Stimulated activated CD4-positive, alpha-beta T cell treated with anti-CD3 and anti-CD28 coated beads, Interleukin-2, amount 100 ng/mL, for 48 hours (primary cell): ENCODE measurements at regions not wholly inside any gene's neighbourhood (a gene's known extent, or its start where the extent isn't known, plus 50 kb on each side); places are given as distances from the start of the nearest gene placed in this dataset.
"Not testable (repeated sequence)": the region's sequence is repeated elsewhere in the genome, so short reads cannot be mapped to it uniquely, and the experiment has no call there.

Experiments used
- DNase-seq, 2 donors: peaks; one replicate each; pipeline ENCODE4 v3.0.0-alpha.2; 2020

- DNase-seq = no peak
Measured at GRCh38 chr1:192862271-192862670, 53.4 kb downstream of the RGS2 start.

- DNase-seq = no peak
Measured at GRCh38 chr1:192866241-192866868, 57.5 kb downstream of the RGS2 start.

DNA sequence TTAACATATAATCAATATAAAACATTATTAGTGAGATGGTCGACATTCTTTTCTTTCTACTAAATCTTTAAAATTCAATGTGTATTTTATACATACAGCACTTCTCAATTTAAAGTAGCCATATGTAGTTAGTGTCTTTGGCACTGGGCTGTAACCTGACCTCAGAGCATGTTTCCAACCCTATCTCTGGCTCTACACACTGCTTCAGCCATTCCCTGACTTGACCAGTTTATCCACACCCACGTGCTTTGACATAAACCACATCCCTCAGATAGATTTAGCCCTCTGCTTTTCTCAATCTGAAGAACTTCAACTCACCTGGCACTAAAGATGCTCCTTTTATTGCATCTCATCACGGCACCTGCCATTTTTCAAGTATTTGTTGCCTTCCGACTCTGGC is 58.3 kb downstream of the RGS2 start:
- no peak for DNase-seq

- DNase-seq = no peak
Measured at GRCh38 chr1:192869308-192869940, 60.6 kb downstream of the RGS2 start.

- no peak for DNase-seq
Measured at GRCh38 chr1:192872010-192872409, 63.2 kb downstream of the RGS2 start.

DNA sequence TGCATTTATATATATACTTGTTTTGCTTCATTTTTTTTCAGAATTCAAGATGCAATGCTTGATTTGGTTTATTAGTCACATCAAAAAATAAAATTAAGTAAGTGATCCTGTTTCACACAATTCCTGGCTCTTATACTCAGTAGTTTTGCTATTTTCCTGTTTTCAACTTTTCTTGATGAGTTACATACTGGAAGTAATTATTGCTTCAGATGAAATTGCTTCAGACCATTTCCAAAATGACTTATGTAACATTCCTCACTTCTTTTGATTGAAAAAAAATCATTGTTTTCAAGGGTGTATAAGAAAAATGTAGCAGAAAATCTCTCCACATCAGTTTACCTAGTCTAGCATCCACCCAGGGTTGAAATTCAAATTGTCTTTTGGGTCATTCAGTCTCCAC is 65.0 kb downstream of the RGS2 start:
- DNase-seq = no peak

GRCh38 chr1:192876633-192877032 is 67.8 kb downstream of the RGS2 start:
- DNase-seq = no peak

- no peak for DNase-seq
Measured at GRCh38 chr1:192877283-192877886, 68.5 kb downstream of the RGS2 start.

DNA sequence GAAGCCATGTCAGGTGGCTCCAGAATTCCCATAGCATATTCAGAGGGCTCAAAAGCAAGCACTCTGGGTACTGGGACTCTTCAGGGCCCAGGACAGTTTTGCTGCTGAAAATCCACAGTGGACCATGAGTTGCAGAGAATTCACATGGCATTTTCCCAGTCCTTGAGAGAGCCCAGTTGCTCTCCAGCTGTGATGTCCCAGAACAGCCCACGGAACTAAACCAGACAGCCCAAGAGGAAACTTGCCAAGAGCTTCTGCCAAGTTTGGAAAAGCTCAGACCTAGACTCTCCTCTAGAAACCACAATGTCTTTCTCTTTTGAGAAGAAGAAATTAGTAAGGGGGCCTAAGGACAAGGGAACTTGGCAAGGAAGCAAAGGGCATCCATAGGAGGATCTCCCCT is 69.4 kb downstream of the RGS2 start:
- DNase-seq = no peak

DNA sequence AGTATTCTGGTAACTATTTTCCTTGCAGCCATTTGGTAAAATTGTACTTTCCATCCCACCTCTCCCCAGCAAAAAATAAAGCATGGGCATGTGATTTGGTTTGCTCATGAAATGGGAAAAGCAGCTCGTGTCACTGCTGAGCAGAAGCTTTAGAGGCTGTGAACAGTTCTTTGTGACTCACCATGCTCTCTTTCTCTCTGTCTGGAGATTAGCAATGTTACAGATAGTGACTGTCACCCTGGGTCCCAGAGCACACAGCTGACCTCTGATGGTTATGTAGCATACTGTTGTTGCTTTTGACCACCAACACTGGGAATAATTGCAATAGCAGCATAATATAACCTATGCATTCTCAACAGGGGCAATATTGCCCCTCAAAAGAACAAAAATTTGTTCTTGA is 70.6 kb downstream of the RGS2 start:
- no peak for DNase-seq

DNA sequence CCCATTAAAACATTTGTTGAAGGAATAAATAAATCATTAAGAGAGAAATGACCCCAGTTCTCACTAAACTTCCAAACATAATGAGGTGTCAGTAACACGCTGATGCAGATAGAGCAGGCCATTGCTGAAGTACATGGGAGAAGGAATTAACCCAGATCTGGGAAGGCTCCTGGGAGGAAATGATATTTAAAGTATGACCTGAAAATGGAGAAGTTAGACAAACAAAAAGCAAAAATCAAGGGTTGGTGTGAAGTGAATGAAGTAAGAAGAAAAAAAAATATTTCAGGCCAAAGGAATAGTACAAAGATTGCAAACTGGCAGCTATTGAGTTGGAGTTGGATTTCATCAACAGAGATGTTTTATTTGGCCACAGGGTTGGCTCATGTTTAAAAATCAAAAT is 71.4 kb downstream of the RGS2 start:
- no peak for DNase-seq

DNA sequence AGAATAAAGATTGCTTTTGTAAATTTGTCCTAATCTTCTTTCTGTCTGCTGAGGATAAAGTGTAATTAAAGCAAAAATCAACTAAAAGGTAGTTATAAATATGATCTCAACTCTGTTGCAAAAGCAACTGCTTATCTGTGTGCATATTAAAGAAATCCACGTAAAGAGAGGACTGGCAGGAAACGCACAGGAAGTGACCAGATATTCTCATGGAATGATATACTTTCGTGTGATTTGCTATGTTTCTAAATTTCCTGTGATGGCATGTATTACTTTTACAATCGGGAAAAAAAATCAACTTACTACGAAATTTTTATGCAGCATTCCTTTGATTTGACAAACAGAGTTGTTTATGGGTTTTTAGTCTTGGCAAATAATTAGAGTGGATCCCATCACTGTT is 75.4 kb downstream of the RGS2 start:
- DNase-seq = no peak

GRCh38 chr1:192885387-192885786 is 76.5 kb downstream of the RGS2 start:
- not testable (repeated sequence) for DNase-seq

- DNase-seq = no peak
Measured at GRCh38 chr1:192887426-192887825, 78.6 kb downstream of the RGS2 start.

- DNase-seq = no peak
Measured at GRCh38 chr1:192888574-192888973, 79.7 kb downstream of the RGS2 start.

DNA sequence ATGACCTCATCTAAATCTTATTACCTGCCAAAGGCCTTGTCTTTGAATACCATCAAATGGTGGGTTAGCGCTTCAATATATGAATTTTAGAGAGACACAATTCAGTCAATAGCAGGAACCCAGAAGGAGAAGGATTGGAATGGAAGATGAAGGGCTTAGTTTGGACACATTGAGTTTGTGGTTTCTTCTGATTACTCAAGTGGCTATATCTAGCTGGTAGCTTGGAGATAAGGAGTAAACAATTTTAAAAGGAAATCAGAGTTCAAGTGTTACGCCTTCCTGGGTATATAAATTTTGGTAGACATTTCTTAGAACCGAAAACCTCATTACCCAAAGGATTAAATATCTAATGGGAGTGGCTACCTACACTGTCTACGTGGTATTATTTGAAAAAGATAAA is 80.2 kb downstream of the RGS2 start:
- no peak for DNase-seq

DNA sequence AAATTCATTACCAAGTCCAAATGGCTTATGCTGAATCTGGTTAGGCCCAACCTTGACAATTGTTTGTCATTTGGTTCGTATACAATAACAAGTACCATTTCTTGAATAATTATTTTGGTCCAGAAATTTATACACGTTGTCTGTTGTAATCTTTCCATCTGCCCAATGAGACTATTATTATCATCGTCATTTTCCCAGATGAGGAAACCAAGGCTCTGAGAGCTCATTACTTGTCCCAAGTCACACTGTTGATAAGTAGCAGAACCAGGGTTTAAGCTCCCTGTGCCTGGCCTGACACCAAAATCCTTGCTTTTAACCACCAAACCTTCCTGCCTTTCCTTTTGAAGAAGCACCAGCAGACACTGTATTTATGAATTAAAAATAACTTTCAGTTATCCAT is 81.3 kb downstream of the RGS2 start:
- DNase-seq = no peak

GRCh38 chr1:192892934-192893333 is 84.1 kb downstream of the RGS2 start:
- no peak for DNase-seq

- not testable (repeated sequence) for DNase-seq
Measured at GRCh38 chr1:192895487-192895886, 86.6 kb downstream of the RGS2 start.

GRCh38 chr1:192896376-192896775 is 87.5 kb downstream of the RGS2 start:
- DNase-seq = no peak

DNA sequence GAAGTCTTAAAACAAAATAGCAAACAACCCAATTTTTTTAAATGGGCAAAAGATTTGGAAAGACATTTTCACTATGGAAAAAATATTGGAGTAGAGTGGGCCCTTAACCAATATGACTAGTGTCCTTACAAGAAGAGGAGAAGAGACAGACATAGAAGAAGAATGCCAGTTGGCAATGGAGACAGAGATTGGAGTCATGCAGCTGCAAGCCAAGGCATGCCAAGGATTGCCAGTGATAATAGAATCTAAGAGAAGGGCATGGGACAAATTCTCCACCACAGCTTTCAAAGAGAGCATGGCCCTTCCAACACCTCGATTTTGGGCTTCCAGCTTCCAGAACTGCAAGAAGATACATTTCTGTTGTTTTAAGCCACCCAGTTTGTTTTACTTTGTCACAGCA is 92.7 kb downstream of the RGS2 start:
- no peak for DNase-seq

- DNase-seq = no peak
Measured at GRCh38 chr1:192903142-192903541, 94.3 kb downstream of the RGS2 start.

DNA sequence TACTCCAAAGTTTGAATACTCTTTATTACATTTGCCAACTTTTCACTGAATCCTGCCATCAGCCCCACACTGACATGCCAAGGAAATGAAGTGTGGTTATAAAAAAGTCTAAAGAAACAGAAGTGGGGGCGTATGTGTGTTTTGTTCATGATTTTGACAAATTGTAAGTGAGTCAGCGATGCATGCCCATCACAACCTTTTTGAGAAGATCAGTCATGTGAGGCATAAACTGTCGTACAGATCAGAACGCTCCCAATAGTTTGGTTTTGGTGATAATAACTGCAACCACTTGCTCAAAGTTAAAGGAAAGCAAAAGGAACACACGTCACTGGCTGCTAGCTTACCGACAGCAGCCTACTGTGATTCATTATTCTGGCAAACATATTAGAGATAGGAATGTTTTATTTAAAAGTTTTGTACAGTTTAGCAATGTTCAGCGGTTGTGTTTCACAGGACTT is 95.6 kb downstream of the RGS2 start:
- peak in 1 of 2 donors; percentile 3 for DNase-seq

DNA sequence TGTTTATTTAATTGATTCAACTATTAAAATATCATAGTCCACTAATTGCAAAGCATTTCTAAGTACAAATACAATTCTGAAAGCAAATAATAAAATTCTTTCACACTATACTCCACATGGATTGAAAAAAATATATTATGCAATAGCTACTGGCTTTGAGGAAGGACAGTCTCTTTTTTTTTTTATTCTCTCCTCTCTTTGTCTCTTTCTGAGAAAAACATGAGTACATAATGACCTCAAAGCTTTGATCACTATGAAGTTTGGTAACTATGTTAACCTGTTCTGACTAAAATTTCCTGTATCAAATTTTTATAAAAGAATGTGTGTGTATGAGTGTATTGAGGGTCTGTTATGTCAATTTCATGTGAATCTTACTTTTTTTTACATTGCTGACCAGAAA is 96.2 kb downstream of the RGS2 start:
- DNase-seq = no peak

GRCh38 chr1:192906334-192906733 is 97.5 kb downstream of the RGS2 start:
- DNase-seq = no peak
